B cell (primary cell): ENCODE measurements at regions not wholly inside any gene's neighbourhood (a gene's known extent, or its start where the extent isn't known, plus 50 kb on each side); places are given as distances from the start of the nearest gene placed in this dataset.

ENCODE experiments used
- ATAC-seq: fragments of 200-7000 bp; cut with Tn5 transposase; one replicate; pipeline ENCODE4 v1.10.0; 2021; ENCODE audit warnings: low read depth, mild to moderate bottlenecking, moderate number of reproducible peaks, moderate library complexity
- CTCF ChIA-PET: fragments of 350-600 bp; sonication (Branson Sonifier 250); formaldehyde crosslinking; loops from one replicate; lab custom pipeline; 2021; ENCODE audit warnings: antibody characterized with exemption, inconsistent platforms; lab: Charles Lee
- POLR2A ChIA-PET: fragments of 350-600 bp; sonication (Branson Sonifier 250); formaldehyde crosslinking; loops from one replicate; lab custom pipeline; 2021; ENCODE audit warnings: antibody characterized with exemption; lab: Charles Lee
- DNase-seq: peaks from one replicate; pipeline ENCODE4 v3.0.0; 2013
- H2AFZ ChIP-seq: 2 replicates; pipeline ENCODE4 v1.6.1; 2012; ENCODE audit warnings: mild to moderate bottlenecking, low read depth, low read length; ENCODE audit not compliant: insufficient read depth, poor library complexity, severe bottlenecking
- H3K27ac ChIP-seq, 2 donors: 1 replicate in 1 of 2; 2 replicates in 1 of 2; pipeline ENCODE4 v1.5.1; 2012 to 2013; ENCODE audit warnings: low read length in 2 of 2, mild to moderate bottlenecking in 2 of 2, moderate library complexity in 1 of 2
- H3K27me3 ChIP-seq, 4 experiments: fragments of 200-600 bp in 1 of 4; sonication (generic) in 1 of 4; replicated peaks in 1 of 4; 1 replicate in 2 of 4; 2 replicates in 2 of 4; pipeline versions ENCODE4 v1.6.1 to v1.7.0; 2013 to 2016; ENCODE audit warnings: low read length in 3 of 4, mild to moderate bottlenecking in 2 of 4, mixed read lengths in 1 of 4, moderate library complexity in 1 of 4; ENCODE audit not compliant: insufficient read depth in 4 of 4, control insufficient read depth in 3 of 4; ENCODE audit errors: control extremely low read depth in 1 of 4
- H3K36me3 ChIP-seq, 2 experiments: replicated peaks in 1 of 2; 1 replicate in 1 of 2; 2 replicates in 1 of 2; pipeline versions ENCODE4 v1.6.1 to v1.7.1; 2013; ENCODE audit warnings: low read length in 1 of 2; ENCODE audit not compliant: insufficient read depth in 2 of 2, control insufficient read depth in 1 of 2; ENCODE audit errors: control extremely low read depth in 1 of 2, extremely low read depth in 1 of 2
- H3K4me1 ChIP-seq, 2 donors: fragments of 200-600 bp in 1 of 2; sonication (generic) in 1 of 2; 1 replicate in 1 of 2; 2 replicates in 1 of 2; pipeline versions ENCODE4 v1.5.1 to v1.6.1; 2013 to 2017; ENCODE audit warnings: low read length in 2 of 2; ENCODE audit not compliant: control insufficient read depth in 2 of 2, insufficient read depth in 2 of 2
- H3K4me2 ChIP-seq: replicated peaks from 2 replicates; pipeline ENCODE3; 2012; ENCODE audit warnings: mild to moderate bottlenecking, low read depth, low read length; ENCODE audit not compliant: poor library complexity, severe bottlenecking
- H3K4me3 ChIP-seq, 5 experiments: fragments of 200-600 bp in 1 of 5; sonication (generic) in 1 of 5; 1 replicate in 3 of 5; 2 replicates in 2 of 5; pipeline versions ENCODE4 v1.5.1 to v1.7.0; 2011 to 2016; ENCODE audit warnings: low read length in 4 of 5, mild to moderate bottlenecking in 4 of 5, low read depth in 2 of 5, control low read depth in 1 of 5, moderate library complexity in 1 of 5; ENCODE audit not compliant: insufficient read depth in 1 of 5; ENCODE audit errors: control extremely low read depth in 1 of 5, extremely low read depth in 1 of 5
- H3K79me2 ChIP-seq: fragments of 200-600 bp; sonication (generic); one replicate; pipeline ENCODE4 v1.6.0; 2016; ENCODE audit warnings: low read length; ENCODE audit not compliant: control insufficient read depth, insufficient read depth
- H3K9ac ChIP-seq: fragments of 200-600 bp; sonication (generic); 2 replicates; pipeline ENCODE4 v1.6.1; 2017; ENCODE audit warnings: mild to moderate bottlenecking, low read length, moderate library complexity
- H3K9me3 ChIP-seq, 3 donors: one replicate each; pipeline versions ENCODE4 v1.6.1 to v1.7.1; 2013; ENCODE audit warnings: low read length in 2 of 3; ENCODE audit not compliant: control insufficient read depth in 2 of 3, insufficient read depth in 1 of 3; ENCODE audit errors: control extremely low read depth in 1 of 3
- H4K20me1 ChIP-seq: 2 replicates; pipeline ENCODE4 v1.6.0; 2012; ENCODE audit warnings: mild to moderate bottlenecking, low read length; ENCODE audit not compliant: insufficient read depth, control insufficient read depth, poor library complexity, severe bottlenecking
- H3K27ac Mint-ChIP-seq: one replicate; pipeline ENCODE4 v1.8.0; 2021; ENCODE audit warnings: mixed read lengths
- H3K27me3 Mint-ChIP-seq: one replicate; pipeline ENCODE4 v1.8.0; 2021; ENCODE audit warnings: mixed read lengths
- H3K4me1 Mint-ChIP-seq: one replicate; pipeline ENCODE4 v1.8.0; 2021; ENCODE audit warnings: mixed read lengths
- H3K4me3 Mint-ChIP-seq: one replicate; pipeline ENCODE4 v1.8.0; 2021; ENCODE audit warnings: mixed read lengths
- H3K9me3 Mint-ChIP-seq: one replicate; pipeline ENCODE4 v1.8.0; 2022; ENCODE audit warnings: mixed read lengths; ENCODE audit not compliant: insufficient read depth
- CTCF ChIP-seq: fragments of 200-600 bp; IDR thresholded peaks from one replicate; pipeline ENCODE4 v1.8.0; 2022; ENCODE audit warnings: antibody characterized with exemption, mild to moderate bottlenecking
- EZH2 ChIP-seq: IDR thresholded peaks from 2 replicates; pipeline ENCODE4 v1.6.1; 2012; ENCODE audit warnings: borderline replicate concordance, low read depth, mild to moderate bottlenecking, moderate library complexity, low read length; ENCODE audit not compliant: insufficient read depth, poor library complexity, severe bottlenecking
- WGBS: methylation state at CpG from one replicate; pipeline ENCODE4 v1.1.5; 2013; ENCODE audit warnings: missing lambda C conversion rate; ENCODE audit not compliant: insufficient coverage; 5-methylcytosine and 5-hydroxymethylcytosine counted together
- intact Hi-C: fragments of 100-400 bp; cut with micrococcal nuclease; formaldehyde crosslinking; loops from one replicate; pipeline ENCODE4 v1.10.0; 2022

GRCh38 chr12:67400742-67401141 is 131.6 kb downstream of the CAND1 start:
- no peak for TF ChIP-seq CTCF
- TF ChIP-seq EZH2, result no peak

GRCh38 chr12:67410246-67410645 is 141.1 kb downstream of the CAND1 start:
- H3K9me3 Mint-ChIP-seq, result peaks cover 4% of the 10 kb centered on the region
- no peaks in the 10 kb centered on the region for H4K20me1 ChIP-seq
- DNase-seq (no peak), ATAC-seq (no peak)
- no peaks in the 10 kb centered on the region for H3K27me3 ChIP-seq
- H3K4me1 ChIP-seq, result no peaks in the 10 kb centered on the region
- WGBS, result 57% methylated on average over 1 of the region's 2 CpGs
- ChIA-PET POLR2A (no interaction called here), CTCF (no interaction called here)
- H2AFZ ChIP-seq, result no peak overlapping the region
- TF ChIP-seq EZH2 (no peak), CTCF (no peak)
- H3K4me3 Mint-ChIP-seq, result no peak overlapping the region
- H3K27me3 Mint-ChIP-seq, result peaks cover 14% of the 10 kb centered on the region
- intact Hi-C loops, result no loop called here
- H3K4me1 Mint-ChIP-seq, result no peaks in the 10 kb centered on the region
- H3K27ac ChIP-seq, result no peak overlapping the region
- no peak overlapping the region for H3K4me2 ChIP-seq
- H3K27ac Mint-ChIP-seq, result no peak overlapping the region
- no peak overlapping the region for H3K9ac ChIP-seq
- peaks cover 0 to 7% (median 0%) of the 10 kb centered on the region in 3 donors for H3K9me3 ChIP-seq
- no peaks in the 10 kb centered on the region for H3K79me2 ChIP-seq
- H3K4me3 ChIP-seq, result no peak overlapping the region
- no peaks in the 10 kb centered on the region for H3K36me3 ChIP-seq

More at GRCh38 chr12:67400742-67401141, 131.6 kb downstream of the CAND1 start:
- ChIA-PET POLR2A (no interaction called here), CTCF (no interaction called here)
- Mint-ChIP-seq H3K9me3 (no peaks in the 10 kb centered on the region), H3K27me3 (peaks cover 8% of the 10 kb centered on the region), H3K4me1 (no peaks in the 10 kb centered on the region), H3K27ac (no peak overlapping the region), H3K4me3 (no peak overlapping the region)
- Histone ChIP-seq H2AFZ (no peak overlapping the region), H3K79me2 (no peaks in the 10 kb centered on the region), H3K4me2 (no peak overlapping the region), H3K9ac (no peak overlapping the region), H3K9me3 (peaks cover 3 to 5% (median 4%) of the 10 kb centered on the region in 3 donors), H3K36me3 (no peaks in the 10 kb centered on the region), H3K4me3 (no peak overlapping the region), H4K20me1 (no peaks in the 10 kb centered on the region), H3K27me3 (peaks cover 0 to 8% (median 2%) of the 10 kb centered on the region in 4 experiments), H3K4me1 (no peaks in the 10 kb centered on the region), H3K27ac (no peak overlapping the region)
- DNase-seq (no peak), ATAC-seq (no peak)
- WGBS, result no CpG with 5 or more reads among the region's 4 CpGs
- intact Hi-C loops, result no loop called here
